SU-DHL-6 (cell line): ENCODE measurements at regions not wholly inside any gene's neighbourhood (a gene's known extent, or its start where the extent isn't known, plus 50 kb on each side); places are given as distances from the start of the nearest gene placed in this dataset.

Source experiments
- H2AFZ ChIP-seq: fragments of 200-600 bp; sonication (generic); 2 replicates; pipeline ENCODE4 v1.6.1; 2014; ENCODE audit warnings: low read depth, mild to moderate bottlenecking, moderate library complexity, mixed read lengths, antibody characterized with exemption, low read length; ENCODE audit not compliant: severe bottlenecking
- H3F3A ChIP-seq: fragments of 200-600 bp; shearing (Covaris generic); 2 replicates; pipeline ENCODE4 v1.6.0; 2016; ENCODE audit warnings: antibody characterized with exemption, mild to moderate bottlenecking; ENCODE audit not compliant: insufficient read depth
- H3K27ac ChIP-seq: fragments of 200-600 bp; sonication (generic); 2 replicates; pipeline ENCODE4 v1.5.1; 2016; ENCODE audit warnings: low read depth, mild to moderate bottlenecking, low read length, moderate library complexity, mixed read lengths
- H3K27me3 ChIP-seq: fragments of 200-600 bp; sonication (generic), shearing (Covaris generic); 2 replicates; pipeline ENCODE4 v1.6.0; 2014; ENCODE audit warnings: mild to moderate bottlenecking, low read length
- H3K36me3 ChIP-seq: fragments of 200-600 bp; sonication (generic); 2 replicates; pipeline ENCODE4 v1.6.1; 2014; ENCODE audit warnings: mild to moderate bottlenecking, low read length, mixed read lengths
- H3K4me2 ChIP-seq: fragments of 300-600, 200-600 bp; shearing (Covaris generic), sonication (generic); 2 replicates; pipeline ENCODE4 v1.6.0; 2014; ENCODE audit warnings: low read length, low read depth, mild to moderate bottlenecking; ENCODE audit not compliant: poor library complexity, severe bottlenecking
- H3K4me3 ChIP-seq: fragments of 200-600 bp; sonication (generic); 2 replicates; pipeline ENCODE4 v1.5.1; 2014; ENCODE audit warnings: antibody characterized with exemption, low read length, mild to moderate bottlenecking, mixed read lengths; ENCODE audit not compliant: insufficient read depth, poor library complexity, severe bottlenecking
- H3K79me2 ChIP-seq: fragments of 200-600 bp; sonication (generic); 2 replicates; pipeline ENCODE4 v1.6.1; 2014; ENCODE audit warnings: mild to moderate bottlenecking, low read length, moderate library complexity; ENCODE audit not compliant: insufficient read depth
- H3K9ac ChIP-seq: fragments of 200-600 bp; sonication (generic); 2 replicates; pipeline ENCODE4 v1.7.0; 2014; ENCODE audit warnings: mild to moderate bottlenecking, low read length
- H3K9me2 ChIP-seq: fragments of 200-600 bp; sonication (generic); replicated peaks from 2 replicates; pipeline ENCODE4 v1.6.1; 2014; ENCODE audit warnings: low read length; ENCODE audit not compliant: insufficient read depth
- H3K9me3 ChIP-seq: fragments of 200-600 bp; sonication (generic); 2 replicates; pipeline ENCODE4 v1.6.1; 2014; ENCODE audit warnings: low read length, mixed read lengths; ENCODE audit not compliant: insufficient read depth
- H4K20me1 ChIP-seq: fragments of 200-600 bp; sonication (generic); 2 replicates; pipeline ENCODE4 v1.6.1; 2014; ENCODE audit warnings: low read depth, mild to moderate bottlenecking, antibody characterized with exemption, low read length, moderate library complexity, mixed read lengths
- EZH2phosphoT487 ChIP-seq: fragments of 200-600 bp; sonication (generic), shearing (Covaris generic); conservative IDR thresholded peaks from 2 replicates; pipeline ENCODE4 v1.6.1; 2018; ENCODE audit warnings: mild to moderate bottlenecking, antibody characterized with exemption, low read length, moderate library complexity, mixed read lengths
- TF ChIP-seq, protein P1 (sequence below): fragments of 200-600 bp; sonication (generic); IDR thresholded peaks from one replicate; pipeline ENCODE4 v1.5.1; 2017; ENCODE audit warnings: antibody characterized with exemption, mild to moderate bottlenecking, low read length, moderate library complexity; ENCODE audit not compliant: insufficient read depth, poor library complexity, severe bottlenecking

DNA sequence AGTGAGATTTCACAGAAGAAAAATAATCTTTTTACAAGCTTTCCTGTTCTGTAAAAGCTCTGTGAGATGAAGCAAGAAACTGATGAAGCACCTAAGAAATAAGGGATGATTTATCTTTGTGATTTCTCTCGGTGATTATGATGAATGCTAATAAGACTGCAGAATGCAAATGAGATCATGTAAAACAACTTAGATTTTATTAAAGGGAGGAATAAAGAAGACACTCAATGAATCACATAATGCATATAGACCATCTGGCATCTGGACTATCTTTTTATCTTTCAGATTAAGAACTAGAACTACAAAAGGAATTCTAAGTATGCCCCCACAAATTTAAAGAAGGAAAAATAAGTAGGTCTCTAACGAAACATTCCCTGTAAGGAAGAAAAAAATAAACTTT, 361.5 kb upstream of the OPRM1 start:
- no peak overlapping the region for H3K27ac ChIP-seq

DNA sequence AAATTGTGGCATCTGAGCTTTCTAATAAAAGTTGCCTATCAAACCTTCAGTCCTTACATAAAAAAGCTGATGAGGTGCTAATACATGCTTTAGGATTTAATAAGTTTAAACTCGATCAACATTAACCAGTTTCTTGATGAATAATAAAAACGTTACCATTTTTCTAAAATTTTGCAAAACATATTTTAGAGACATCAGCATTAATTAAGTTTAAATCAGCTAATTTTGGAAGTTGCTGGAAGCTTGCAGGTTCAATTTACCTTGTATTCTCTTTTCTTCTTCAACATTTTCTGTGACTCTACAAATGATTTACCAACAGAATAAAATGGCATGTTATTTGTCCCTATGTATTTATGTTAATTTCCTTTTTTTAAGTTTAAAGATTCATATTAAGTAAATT, 365.3 kb upstream of the OPRM1 start:
- TF ChIP-seq, protein P1, sequence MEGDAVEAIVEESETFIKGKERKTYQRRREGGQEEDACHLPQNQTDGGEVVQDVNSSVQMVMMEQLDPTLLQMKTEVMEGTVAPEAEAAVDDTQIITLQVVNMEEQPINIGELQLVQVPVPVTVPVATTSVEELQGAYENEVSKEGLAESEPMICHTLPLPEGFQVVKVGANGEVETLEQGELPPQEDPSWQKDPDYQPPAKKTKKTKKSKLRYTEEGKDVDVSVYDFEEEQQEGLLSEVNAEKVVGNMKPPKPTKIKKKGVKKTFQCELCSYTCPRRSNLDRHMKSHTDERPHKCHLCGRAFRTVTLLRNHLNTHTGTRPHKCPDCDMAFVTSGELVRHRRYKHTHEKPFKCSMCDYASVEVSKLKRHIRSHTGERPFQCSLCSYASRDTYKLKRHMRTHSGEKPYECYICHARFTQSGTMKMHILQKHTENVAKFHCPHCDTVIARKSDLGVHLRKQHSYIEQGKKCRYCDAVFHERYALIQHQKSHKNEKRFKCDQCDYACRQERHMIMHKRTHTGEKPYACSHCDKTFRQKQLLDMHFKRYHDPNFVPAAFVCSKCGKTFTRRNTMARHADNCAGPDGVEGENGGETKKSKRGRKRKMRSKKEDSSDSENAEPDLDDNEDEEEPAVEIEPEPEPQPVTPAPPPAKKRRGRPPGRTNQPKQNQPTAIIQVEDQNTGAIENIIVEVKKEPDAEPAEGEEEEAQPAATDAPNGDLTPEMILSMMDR, result no peak
- no peak for TF ChIP-seq EZH2phosphoT487
- no peaks in the 10 kb centered on the region for H4K20me1 ChIP-seq
- no peaks in the 10 kb centered on the region for H3F3A ChIP-seq

More for the DNA sequence above, 361.5 kb upstream of the OPRM1 start:
- no peak overlapping the region for H3K9ac ChIP-seq
- H3K79me2 ChIP-seq, result no peaks in the 10 kb centered on the region
- no peaks in the 10 kb centered on the region for H3K9me2 ChIP-seq
- H3K36me3 ChIP-seq, result no peaks in the 10 kb centered on the region
- H3F3A ChIP-seq, result no peaks in the 10 kb centered on the region
- no peaks in the 10 kb centered on the region for H4K20me1 ChIP-seq
- no peaks in the 10 kb centered on the region for H3K27me3 ChIP-seq
- H3K4me3 ChIP-seq, result no peak overlapping the region
- no peak overlapping the region for H2AFZ ChIP-seq
- TF ChIP-seq, protein P1, result no peak
- no peak for TF ChIP-seq EZH2phosphoT487
- no peak overlapping the region for H3K4me2 ChIP-seq
- H3K9me3 ChIP-seq, result no peaks in the 10 kb centered on the region

DNA sequence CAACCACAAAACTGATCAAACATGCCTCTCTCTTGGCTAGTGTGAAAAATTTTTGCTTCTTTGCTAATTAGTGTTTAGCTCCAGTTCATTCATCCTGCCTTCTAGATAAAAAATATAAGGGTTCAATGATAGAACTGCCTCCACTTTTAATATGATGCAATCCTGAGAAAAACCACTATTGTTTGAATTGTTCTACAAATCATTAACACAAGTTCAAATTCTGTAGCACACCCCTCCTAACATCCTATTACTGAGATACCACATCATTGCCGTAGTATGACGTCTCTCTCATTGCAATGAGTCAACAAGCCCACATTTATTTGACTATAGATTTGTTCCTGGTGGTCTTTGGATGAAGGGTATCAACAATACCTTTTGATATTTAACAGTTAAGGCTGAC, 365.8 kb upstream of the OPRM1 start:
- Histone ChIP-seq H3K27me3 (no peaks in the 10 kb centered on the region), H3K27ac (no peak overlapping the region), H3F3A (no peaks in the 10 kb centered on the region), H4K20me1 (no peaks in the 10 kb centered on the region), H3K4me2 (no peak overlapping the region), H3K9me2 (no peaks in the 10 kb centered on the region), H3K9ac (no peak overlapping the region), H2AFZ (no peak overlapping the region), H3K9me3 (no peaks in the 10 kb centered on the region), H3K36me3 (no peaks in the 10 kb centered on the region), H3K79me2 (no peaks in the 10 kb centered on the region), H3K4me3 (no peak overlapping the region)
- TF ChIP-seq EZH2phosphoT487, result no peak
- TF ChIP-seq, protein P1, result no peak

More for the DNA sequence above, 365.3 kb upstream of the OPRM1 start:
- no peak overlapping the region for H3K9ac ChIP-seq
- H3K27ac ChIP-seq, result no peak overlapping the region
- H2AFZ ChIP-seq, result no peak overlapping the region
- no peaks in the 10 kb centered on the region for H3K9me3 ChIP-seq
- H3K79me2 ChIP-seq, result no peaks in the 10 kb centered on the region
- H3K4me3 ChIP-seq, result no peak overlapping the region
- no peaks in the 10 kb centered on the region for H3K9me2 ChIP-seq
- H3K4me2 ChIP-seq, result no peak overlapping the region
- H3K27me3 ChIP-seq, result no peaks in the 10 kb centered on the region
- H3K36me3 ChIP-seq, result no peaks in the 10 kb centered on the region
